ENCODE measurements at regions not wholly inside any gene's neighbourhood (a gene's known extent, or its start where the extent isn't known, plus 50 kb on each side); places are given as distances from the start of the nearest gene placed in this dataset.

DNA sequence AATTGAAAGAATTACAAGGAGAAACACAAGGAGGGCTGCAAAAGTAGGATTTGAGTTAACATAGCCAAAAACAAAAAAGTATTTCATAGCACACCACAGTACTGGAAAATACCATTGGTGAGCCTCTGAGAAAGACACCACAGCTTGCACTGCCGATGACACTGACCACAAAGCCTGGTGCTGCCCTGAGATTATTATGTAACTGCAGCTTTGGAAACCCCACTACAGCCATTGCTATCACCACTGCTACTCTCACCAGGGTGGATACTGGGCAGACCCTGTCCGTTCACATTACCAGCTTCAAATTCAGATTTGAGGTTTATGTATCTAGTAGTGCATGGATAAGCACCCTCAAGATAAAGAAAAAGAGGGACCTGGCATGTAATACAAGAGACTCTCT is 1246.7 kb upstream of the SORCS1 start:
- DNase-seq (ENCODE audit: low spot score in 2 of 2): no peak
- Histone ChIP-seq H3K4me1 (no peaks in the 10 kb centered on the region), H3K36me3 (no peaks in the 10 kb centered on the region), H3K27ac (no peak overlapping the region), H3K9me3 (no peaks in the 10 kb centered on the region), H3K4me3 (no peak overlapping the region), H3K27me3 (no peaks in the 10 kb centered on the region)
- WGBS, 2 donors: 58% methylated on average over 2 of the region's 2 CpGs
- TF ChIP-seq EP300 (IDR thresholded peaks at IDR 0.05) (no peak), POLR2A (IDR thresholded peaks at IDR 0.05) (no peak)
- TF ChIP-seq, protein P1, sequence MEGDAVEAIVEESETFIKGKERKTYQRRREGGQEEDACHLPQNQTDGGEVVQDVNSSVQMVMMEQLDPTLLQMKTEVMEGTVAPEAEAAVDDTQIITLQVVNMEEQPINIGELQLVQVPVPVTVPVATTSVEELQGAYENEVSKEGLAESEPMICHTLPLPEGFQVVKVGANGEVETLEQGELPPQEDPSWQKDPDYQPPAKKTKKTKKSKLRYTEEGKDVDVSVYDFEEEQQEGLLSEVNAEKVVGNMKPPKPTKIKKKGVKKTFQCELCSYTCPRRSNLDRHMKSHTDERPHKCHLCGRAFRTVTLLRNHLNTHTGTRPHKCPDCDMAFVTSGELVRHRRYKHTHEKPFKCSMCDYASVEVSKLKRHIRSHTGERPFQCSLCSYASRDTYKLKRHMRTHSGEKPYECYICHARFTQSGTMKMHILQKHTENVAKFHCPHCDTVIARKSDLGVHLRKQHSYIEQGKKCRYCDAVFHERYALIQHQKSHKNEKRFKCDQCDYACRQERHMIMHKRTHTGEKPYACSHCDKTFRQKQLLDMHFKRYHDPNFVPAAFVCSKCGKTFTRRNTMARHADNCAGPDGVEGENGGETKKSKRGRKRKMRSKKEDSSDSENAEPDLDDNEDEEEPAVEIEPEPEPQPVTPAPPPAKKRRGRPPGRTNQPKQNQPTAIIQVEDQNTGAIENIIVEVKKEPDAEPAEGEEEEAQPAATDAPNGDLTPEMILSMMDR (IDR thresholded peaks at IDR 0.05): no peak

DNA sequence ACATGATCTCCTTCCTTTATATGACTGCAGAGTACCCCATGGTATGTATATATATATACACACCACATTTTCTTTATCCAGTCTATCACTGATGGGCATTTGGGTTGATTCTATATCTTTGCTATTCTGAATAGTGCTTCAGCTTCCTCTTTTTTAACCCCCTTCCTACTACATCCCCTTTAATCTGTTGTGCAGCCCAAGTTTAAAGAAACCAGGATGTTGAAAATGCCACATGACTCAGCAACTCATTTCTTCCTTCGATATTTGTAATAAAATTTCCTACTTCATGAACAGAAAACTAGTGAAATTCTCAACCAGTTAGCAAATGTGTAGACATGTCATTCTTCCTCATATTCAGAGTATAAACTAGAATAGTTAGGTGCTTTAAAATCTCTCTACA is 1245.7 kb upstream of the SORCS1 start:
- no peaks in the 10 kb centered on the region for H3K4me1 ChIP-seq
- TF ChIP-seq, protein P1 (IDR thresholded peaks at IDR 0.05): no peak
- no peak for TF ChIP-seq POLR2A (IDR thresholded peaks at IDR 0.05)
- TF ChIP-seq EP300 (IDR thresholded peaks at IDR 0.05): no peak
- no peaks in the 10 kb centered on the region for H3K27me3 ChIP-seq
- WGBS, 2 donors: 58 to 59% methylated on average over 1 of the region's 1 CpG
- no peaks in the 10 kb centered on the region for H3K36me3 ChIP-seq
- DNase-seq (ENCODE audit: low spot score in 2 of 2): no peak
- H3K27ac ChIP-seq: no peak overlapping the region
- no peak overlapping the region for H3K4me3 ChIP-seq
- H3K9me3 ChIP-seq: no peaks in the 10 kb centered on the region

GRCh38 chr10:108409306-108409705 is 1244.8 kb upstream of the SORCS1 start:
- H3K4me3 ChIP-seq: no peak overlapping the region
- no peaks in the 10 kb centered on the region for H3K4me1 ChIP-seq
- no peaks in the 10 kb centered on the region for H3K36me3 ChIP-seq
- H3K9me3 ChIP-seq: no peaks in the 10 kb centered on the region
- TF ChIP-seq, protein P1 (IDR thresholded peaks at IDR 0.05): no peak
- TF ChIP-seq EP300 (IDR thresholded peaks at IDR 0.05) (no peak), POLR2A (IDR thresholded peaks at IDR 0.05) (no peak)
- no peaks in the 10 kb centered on the region for H3K27me3 ChIP-seq
- DNase-seq (ENCODE audit: low spot score in 2 of 2): no peak
- H3K27ac ChIP-seq: no peak overlapping the region

DNA sequence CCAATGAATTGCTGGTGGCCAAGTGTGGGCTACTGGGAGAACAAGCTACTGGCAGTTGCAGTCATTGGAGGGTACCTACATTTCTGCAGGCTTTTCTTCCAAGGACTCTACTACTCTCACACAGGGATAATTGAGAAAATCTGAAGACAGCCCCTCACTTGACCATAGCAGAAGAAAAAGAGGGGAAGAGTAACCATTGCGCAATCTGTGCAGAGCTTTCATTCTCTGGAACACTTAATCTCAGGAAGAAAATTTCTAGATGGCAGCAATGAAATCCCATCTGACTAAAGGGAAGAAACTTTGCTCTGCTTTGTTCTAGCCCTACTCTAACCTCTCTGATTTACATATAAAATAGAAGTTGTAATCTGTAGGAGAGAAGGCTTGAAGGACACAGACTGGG is 1239.6 kb upstream of the SORCS1 start:
- H3K27me3 ChIP-seq: no peaks in the 10 kb centered on the region
- H3K9me3 ChIP-seq: no peaks in the 10 kb centered on the region
- H3K36me3 ChIP-seq: no peaks in the 10 kb centered on the region
- H3K4me1 ChIP-seq: no peaks in the 10 kb centered on the region
- H3K27ac ChIP-seq: no peak overlapping the region
- WGBS, 2 donors: 97 to 100% methylated on average over 1 of the region's 1 CpG
- DNase-seq (ENCODE audit: low spot score in 2 of 2): no peak
- H3K4me3 ChIP-seq: no peak overlapping the region
- TF ChIP-seq EP300 (IDR thresholded peaks at IDR 0.05) (no peak), POLR2A (IDR thresholded peaks at IDR 0.05) (no peak)
- TF ChIP-seq, protein P1 (IDR thresholded peaks at IDR 0.05): no peak

DNA sequence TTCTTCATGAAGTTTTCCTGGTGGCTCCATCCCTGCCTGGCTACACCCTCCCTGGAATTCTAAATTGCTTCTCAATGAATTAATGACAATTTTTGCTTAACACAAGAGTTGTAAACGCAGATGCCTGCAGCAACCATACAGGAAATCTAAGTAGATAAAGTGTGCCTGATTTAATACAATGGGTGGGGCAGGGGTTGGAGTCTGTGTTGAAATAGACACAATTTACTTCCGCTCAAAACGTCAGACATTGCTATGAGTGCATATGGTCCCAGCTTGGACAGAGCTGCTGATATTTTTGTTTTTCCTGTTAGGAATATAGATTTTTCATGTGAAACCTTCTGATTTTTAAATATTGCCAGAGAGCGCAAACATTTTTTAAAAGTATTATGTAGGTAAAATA is 1235.0 kb upstream of the SORCS1 start:
- no peak for DNase-seq (ENCODE audit: low spot score in 2 of 2)
- no peak overlapping the region for H3K4me3 ChIP-seq
- no peaks in the 10 kb centered on the region for H3K9me3 ChIP-seq
- TF ChIP-seq EP300 (IDR thresholded peaks at IDR 0.05) (no peak), POLR2A (IDR thresholded peaks at IDR 0.05) (no peak)
- TF ChIP-seq, protein P1 (IDR thresholded peaks at IDR 0.05): no peak
- H3K27ac ChIP-seq: no peak overlapping the region
- no peaks in the 10 kb centered on the region for H3K27me3 ChIP-seq
- no peaks in the 10 kb centered on the region for H3K4me1 ChIP-seq
- WGBS, 2 donors: 80 to 89% methylated on average over 4 of the region's 4 CpGs
- H3K36me3 ChIP-seq: no peaks in the 10 kb centered on the region

Data from tibial nerve (tissue), 4 donors.